ENCODE measurements at regions not wholly inside any gene's neighbourhood (a gene's known extent, or its start where the extent isn't known, plus 50 kb on each side); places are given as distances from the start of the nearest gene placed in this dataset.
A peak's percentile ranks its signal among the peaks of the same experiment; 100 is the strongest.

- no peaks in the 10 kb centered on the region for H3K79me1 ChIP-seq (ENCODE audit: low read depth, low read length)
- H3K4me1 ChIP-seq (ENCODE audit: control insufficient read depth in 2 of 2, insufficient read depth in 1 of 2, low read depth in 1 of 2, low read length in 2 of 2) = peaks cover 0 to 17% of the 10 kb centered on the region in 2 donors
- H3K23ac ChIP-seq (ENCODE audit: low read depth, low read length, poor library complexity) = no peak overlapping the region
- H2BK120ac ChIP-seq (ENCODE audit: low read depth, low read length) = no peak overlapping the region
- no peak overlapping the region for H3K4me2 ChIP-seq (ENCODE audit: insufficient read depth, low read length, poor library complexity, severe bottlenecking)
- no peak for DNase-seq (ENCODE audit: low spot score)
- H3K4me3 ChIP-seq (ENCODE audit: low read length in 2 of 2) = no peak overlapping the region
- no peak overlapping the region for H4K8ac ChIP-seq (ENCODE audit: low read depth, low read length)
- no peak overlapping the region for H2AK5ac ChIP-seq (ENCODE audit: low read depth, low read length)
- no peak overlapping the region for H2BK15ac ChIP-seq (ENCODE audit: low read length)
- H3K9ac ChIP-seq (ENCODE audit: low read depth, low read length, poor library complexity) = no peak overlapping the region
- no peaks in the 10 kb centered on the region for H3K36me3 ChIP-seq (replicated peaks in 1 of 2; ENCODE audit: control insufficient read depth in 2 of 2, insufficient read depth in 2 of 2, low read length in 2 of 2)
- H2BK5ac ChIP-seq (ENCODE audit: low read length) = no peak overlapping the region
- no peaks in the 10 kb centered on the region for H3K9me3 ChIP-seq (replicated peaks in 1 of 2; ENCODE audit: control insufficient read depth in 2 of 2, insufficient read depth in 1 of 2, low read depth in 1 of 2, low read length in 2 of 2)
- H3K18ac ChIP-seq (ENCODE audit: low read length) = no peak overlapping the region
- H3K27ac ChIP-seq (replicated peaks; ENCODE audit: low read length) = no peak overlapping the region
- peak overlapping the region; percentile 0 for H2AFZ ChIP-seq (ENCODE audit: low read length)
- H3K4ac ChIP-seq (ENCODE audit: low read length) = no peak overlapping the region
- H3K27me3 ChIP-seq (ENCODE audit: control insufficient read depth in 3 of 3, insufficient read depth in 3 of 3, low read depth in 1 of 3, low read length in 3 of 3) = no peaks in the 10 kb centered on the region
- WGBS, 2 donors (ENCODE audit: extremely low coverage in 2 of 2, insufficient read length in 2 of 2, insufficient replicate concordance in 1 of 2) = no CpG with 5 or more reads among the region's 5 CpGs
- H4K91ac ChIP-seq (ENCODE audit: low read depth, low read length, poor library complexity) = no peak overlapping the region
- H2BK12ac ChIP-seq (ENCODE audit: low read length) = no peak overlapping the region
- no peak overlapping the region for H3K14ac ChIP-seq (ENCODE audit: low read length)
These were observed 547.9 kb downstream of the DTWD2 start for GRCh38 chr5:118440496-118440895.

- 100% methylated on average over 1 of the region's 2 CpGs; no CpG with 5 or more reads in 1 of the 2 donors for WGBS, 2 donors (ENCODE audit: extremely low coverage in 2 of 2, insufficient read length in 2 of 2, insufficient replicate concordance in 1 of 2)
- H3K27me3 ChIP-seq (ENCODE audit: control insufficient read depth in 3 of 3, insufficient read depth in 3 of 3, low read depth in 1 of 3, low read length in 3 of 3) = no peaks in the 10 kb centered on the region
- no peak overlapping the region for H2BK5ac ChIP-seq (ENCODE audit: low read length)
These were observed 548.5 kb downstream of the DTWD2 start for GRCh38 chr5:118439831-118440230.

GRCh38 chr5:118435131-118435530 lies 553.2 kb downstream of the DTWD2 start:
- peaks cover 0 to 3% of the 10 kb centered on the region in 2 donors for H3K4me1 ChIP-seq (ENCODE audit: control insufficient read depth in 2 of 2, insufficient read depth in 1 of 2, low read depth in 1 of 2, low read length in 2 of 2)
- H2BK12ac ChIP-seq (ENCODE audit: low read length) = no peak overlapping the region
- no peak overlapping the region for H3K23ac ChIP-seq (ENCODE audit: low read depth, low read length, poor library complexity)
- H4K8ac ChIP-seq (ENCODE audit: low read depth, low read length) = no peak overlapping the region
- H2BK120ac ChIP-seq (ENCODE audit: low read depth, low read length) = no peak overlapping the region
- H3K36me3 ChIP-seq (replicated peaks in 1 of 2; ENCODE audit: control insufficient read depth in 2 of 2, insufficient read depth in 2 of 2, low read length in 2 of 2) = no peaks in the 10 kb centered on the region
- H2BK15ac ChIP-seq (ENCODE audit: low read length) = no peak overlapping the region
- H3K4me2 ChIP-seq (ENCODE audit: insufficient read depth, low read length, poor library complexity, severe bottlenecking) = no peak overlapping the region
- H3K9ac ChIP-seq (ENCODE audit: low read depth, low read length, poor library complexity) = no peak overlapping the region
- H2AK5ac ChIP-seq (ENCODE audit: low read depth, low read length) = no peak overlapping the region
- H3K14ac ChIP-seq (ENCODE audit: low read length) = no peak overlapping the region
- DNase-seq (ENCODE audit: low spot score) = no peak
- no peak overlapping the region for H3K4ac ChIP-seq (ENCODE audit: low read length)
- no peak overlapping the region for H3K27ac ChIP-seq (replicated peaks; ENCODE audit: low read length)
- H3K79me1 ChIP-seq (ENCODE audit: low read depth, low read length) = no peaks in the 10 kb centered on the region
- H2BK5ac ChIP-seq (ENCODE audit: low read length) = no peak overlapping the region
- H4K91ac ChIP-seq (ENCODE audit: low read depth, low read length, poor library complexity) = no peak overlapping the region
- no peak overlapping the region for H2AFZ ChIP-seq (ENCODE audit: low read length)
- H3K27me3 ChIP-seq (ENCODE audit: control insufficient read depth in 3 of 3, insufficient read depth in 3 of 3, low read depth in 1 of 3, low read length in 3 of 3) = no peaks in the 10 kb centered on the region
- H3K4me3 ChIP-seq (ENCODE audit: low read length in 2 of 2) = no peak overlapping the region
- H3K9me3 ChIP-seq (replicated peaks in 1 of 2; ENCODE audit: control insufficient read depth in 2 of 2, insufficient read depth in 1 of 2, low read depth in 1 of 2, low read length in 2 of 2) = no peaks in the 10 kb centered on the region
- no CpG with 5 or more reads among the region's 4 CpGs for WGBS, 2 donors (ENCODE audit: extremely low coverage in 2 of 2, insufficient read length in 2 of 2, insufficient replicate concordance in 1 of 2)
- H3K18ac ChIP-seq (ENCODE audit: low read length) = no peak overlapping the region

More at GRCh38 chr5:118439831-118440230, 548.5 kb downstream of the DTWD2 start:
- H3K9me3 ChIP-seq (replicated peaks in 1 of 2; ENCODE audit: control insufficient read depth in 2 of 2, insufficient read depth in 1 of 2, low read depth in 1 of 2, low read length in 2 of 2) = no peaks in the 10 kb centered on the region
- H4K8ac ChIP-seq (ENCODE audit: low read depth, low read length) = no peak overlapping the region
- DNase-seq (ENCODE audit: low spot score) = no peak
- H2BK12ac ChIP-seq (ENCODE audit: low read length) = no peak overlapping the region
- H3K4me1 ChIP-seq (ENCODE audit: control insufficient read depth in 2 of 2, insufficient read depth in 1 of 2, low read depth in 1 of 2, low read length in 2 of 2) = peaks cover 0 to 17% of the 10 kb centered on the region in 2 donors
- H3K4me3 ChIP-seq (ENCODE audit: low read length in 2 of 2) = no peak overlapping the region
- no peak overlapping the region for H3K27ac ChIP-seq (replicated peaks; ENCODE audit: low read length)
- no peak overlapping the region for H4K91ac ChIP-seq (ENCODE audit: low read depth, low read length, poor library complexity)
- no peaks in the 10 kb centered on the region for H3K79me1 ChIP-seq (ENCODE audit: low read depth, low read length)
- no peak overlapping the region for H3K18ac ChIP-seq (ENCODE audit: low read length)
- no peak overlapping the region for H3K23ac ChIP-seq (ENCODE audit: low read depth, low read length, poor library complexity)
- H2BK120ac ChIP-seq (ENCODE audit: low read depth, low read length) = no peak overlapping the region
- H3K4me2 ChIP-seq (ENCODE audit: insufficient read depth, low read length, poor library complexity, severe bottlenecking) = no peak overlapping the region
- no peak overlapping the region for H3K4ac ChIP-seq (ENCODE audit: low read length)
- no peak overlapping the region for H2AK5ac ChIP-seq (ENCODE audit: low read depth, low read length)
- H3K14ac ChIP-seq (ENCODE audit: low read length) = no peak overlapping the region
- no peak overlapping the region for H3K9ac ChIP-seq (ENCODE audit: low read depth, low read length, poor library complexity)
- no peak overlapping the region for H2AFZ ChIP-seq (ENCODE audit: low read length)
- H3K36me3 ChIP-seq (replicated peaks in 1 of 2; ENCODE audit: control insufficient read depth in 2 of 2, insufficient read depth in 2 of 2, low read length in 2 of 2) = no peaks in the 10 kb centered on the region
- no peak overlapping the region for H2BK15ac ChIP-seq (ENCODE audit: low read length)

GRCh38 chr5:118434522-118434921 lies 553.8 kb downstream of the DTWD2 start:
- Histone ChIP-seq H3K27ac (replicated peaks; ENCODE audit: low read length) (no peak overlapping the region), H3K14ac (ENCODE audit: low read length) (no peak overlapping the region), H3K4me1 (ENCODE audit: control insufficient read depth in 2 of 2, insufficient read depth in 1 of 2, low read depth in 1 of 2, low read length in 2 of 2) (no peaks in the 10 kb centered on the region), H3K18ac (ENCODE audit: low read length) (no peak overlapping the region), H3K36me3 (replicated peaks in 1 of 2; ENCODE audit: control insufficient read depth in 2 of 2, insufficient read depth in 2 of 2, low read length in 2 of 2) (no peaks in the 10 kb centered on the region), H3K79me1 (ENCODE audit: low read depth, low read length) (no peaks in the 10 kb centered on the region), H3K9ac (ENCODE audit: low read depth, low read length, poor library complexity) (no peak overlapping the region), H3K4ac (ENCODE audit: low read length) (no peak overlapping the region), H4K8ac (ENCODE audit: low read depth, low read length) (no peak overlapping the region), H2BK12ac (ENCODE audit: low read length) (no peak overlapping the region), H4K91ac (ENCODE audit: low read depth, low read length, poor library complexity) (no peak overlapping the region), H3K27me3 (ENCODE audit: control insufficient read depth in 3 of 3, insufficient read depth in 3 of 3, low read depth in 1 of 3, low read length in 3 of 3) (no peaks in the 10 kb centered on the region), H2BK120ac (ENCODE audit: low read depth, low read length) (no peak overlapping the region), H3K4me2 (ENCODE audit: insufficient read depth, low read length, poor library complexity, severe bottlenecking) (no peak overlapping the region), H2AK5ac (ENCODE audit: low read depth, low read length) (no peak overlapping the region), H2BK15ac (ENCODE audit: low read length) (no peak overlapping the region), H3K4me3 (ENCODE audit: low read length in 2 of 2) (no peak overlapping the region), H2BK5ac (ENCODE audit: low read length) (no peak overlapping the region), H2AFZ (ENCODE audit: low read length) (no peak overlapping the region), H3K9me3 (replicated peaks in 1 of 2; ENCODE audit: control insufficient read depth in 2 of 2, insufficient read depth in 1 of 2, low read depth in 1 of 2, low read length in 2 of 2) (no peaks in the 10 kb centered on the region), H3K23ac (ENCODE audit: low read depth, low read length, poor library complexity) (no peak overlapping the region)
- WGBS, 2 donors (ENCODE audit: extremely low coverage in 2 of 2, insufficient read length in 2 of 2, insufficient replicate concordance in 1 of 2) = no CpG with 5 or more reads among the region's 2 CpGs
- no peak for DNase-seq (ENCODE audit: low spot score)

All from neuronal stem cell (in vitro differentiated cells).